ENCODE measurements at regions not wholly inside any gene's neighbourhood (a gene's known extent, or its start where the extent isn't known, plus 50 kb on each side); places are given as distances from the start of the nearest gene placed in this dataset.

- Histone ChIP-seq H3K9me3 (ENCODE audit: low read depth, low read length, poor library complexity, severe bottlenecking) (peaks cover 10% of the 10 kb centered on the region), H3K27ac (ENCODE audit: low read depth, low read length, poor library complexity, severe bottlenecking) (no peak overlapping the region), H3K36me3 (ENCODE audit: insufficient read depth, low read length, poor library complexity, severe bottlenecking) (no peaks in the 10 kb centered on the region), H3K27me3 (replicated peaks; ENCODE audit: insufficient read depth, low read depth, low read length, poor library complexity) (no peaks in the 10 kb centered on the region), H3K4me3 (ENCODE audit: low read depth, low read length, poor library complexity, severe bottlenecking) (no peak overlapping the region), H3K4me1 (ENCODE audit: insufficient read depth, low read length, poor library complexity, severe bottlenecking) (no peaks in the 10 kb centered on the region)
- ChIA-PET CTCF (no interaction called here), POLR2A (ENCODE audit: low non-redundant PET) (no interaction called here)
- no peak for TF ChIP-seq EZH2 (IDR thresholded peaks at IDR 0.05; ENCODE audit: borderline replicate concordance, low read depth, low read length, poor library complexity, severe bottlenecking)
- no peak for TF ChIP-seq CTCF (conservative IDR thresholded peaks at IDR 0.05; ENCODE audit: low read depth, low read length)
- no TSS peak for BruUV-seq (replicated peaks)
- intact Hi-C loops (cut with micrococcal nuclease; ENCODE audit: unreplicated experiment) = no loop called here
- no peak for DNase-seq (ENCODE audit: low spot score)
Measured at GRCh38 chr3:95522449-95522848, 1291.9 kb upstream of the EPHA6 start.

- CTCF ChIA-PET = no interaction called here
- no peak for DNase-seq (ENCODE audit: low spot score)
- Histone ChIP-seq H3K27me3 (replicated peaks; ENCODE audit: insufficient read depth, low read depth, low read length, poor library complexity) (no peaks in the 10 kb centered on the region), H3K27ac (ENCODE audit: low read depth, low read length, poor library complexity, severe bottlenecking) (no peak overlapping the region), H3K4me3 (ENCODE audit: low read depth, low read length, poor library complexity, severe bottlenecking) (no peak overlapping the region), H3K4me1 (ENCODE audit: insufficient read depth, low read length, poor library complexity, severe bottlenecking) (no peaks in the 10 kb centered on the region), H3K9me3 (ENCODE audit: low read depth, low read length, poor library complexity, severe bottlenecking) (peaks cover 20% of the 10 kb centered on the region), H3K36me3 (ENCODE audit: insufficient read depth, low read length, poor library complexity, severe bottlenecking) (no peaks in the 10 kb centered on the region)
- BruUV-seq (replicated peaks) = no TSS peak
- intact Hi-C loops (cut with micrococcal nuclease; ENCODE audit: unreplicated experiment) = no loop called here
- TF ChIP-seq EZH2 (IDR thresholded peaks at IDR 0.05; ENCODE audit: borderline replicate concordance, low read depth, low read length, poor library complexity, severe bottlenecking) (no peak), CTCF (conservative IDR thresholded peaks at IDR 0.05; ENCODE audit: low read depth, low read length) (no peak)
- POLR2A ChIA-PET (ENCODE audit: low non-redundant PET) = no interaction called here
Measured at GRCh38 chr3:95539950-95540483, 1274.4 kb upstream of the EPHA6 start.

GRCh38 chr3:95565502-95565901, 1248.9 kb upstream of the EPHA6 start:
- BruUV-seq (replicated peaks) = no TSS peak
- no peaks in the 10 kb centered on the region for H3K36me3 ChIP-seq (ENCODE audit: insufficient read depth, low read length, poor library complexity, severe bottlenecking)
- no peak overlapping the region for H3K4me3 ChIP-seq (ENCODE audit: low read depth, low read length, poor library complexity, severe bottlenecking)
- no peaks in the 10 kb centered on the region for H3K27me3 ChIP-seq (replicated peaks; ENCODE audit: insufficient read depth, low read depth, low read length, poor library complexity)
- ChIA-PET CTCF (no interaction called here), POLR2A (ENCODE audit: low non-redundant PET) (no interaction called here)
- H3K27ac ChIP-seq (ENCODE audit: low read depth, low read length, poor library complexity, severe bottlenecking) = no peak overlapping the region
- H3K4me1 ChIP-seq (ENCODE audit: insufficient read depth, low read length, poor library complexity, severe bottlenecking) = no peaks in the 10 kb centered on the region
- H3K9me3 ChIP-seq (ENCODE audit: low read depth, low read length, poor library complexity, severe bottlenecking) = peaks cover 19% of the 10 kb centered on the region
- intact Hi-C loops (cut with micrococcal nuclease; ENCODE audit: unreplicated experiment) = no loop called here
- TF ChIP-seq EZH2 (IDR thresholded peaks at IDR 0.05; ENCODE audit: borderline replicate concordance, low read depth, low read length, poor library complexity, severe bottlenecking) = no peak
- no peak for TF ChIP-seq CTCF (conservative IDR thresholded peaks at IDR 0.05; ENCODE audit: low read depth, low read length)
- no peak for DNase-seq (ENCODE audit: low spot score)

Measured in A673 (cell line).